Activated naive CD4-positive, alpha-beta T cell treated with anti-CD3 and anti-CD28 coated beads, Interleukin-2, amount 50 U/mL, for 72 hours (primary cell): ENCODE measurements at regions not wholly inside any gene's neighbourhood (a gene's known extent, or its start where the extent isn't known, plus 50 kb on each side); places are given as distances from the start of the nearest gene placed in this dataset.

Experiments used
- ATAC-seq, 2 donors: fragments of 150-1000 bp; cut with Tn5 transposase; 2 replicates each; pipeline ENCODE4 v1.10.0; 2021; ENCODE audit warnings: mild to moderate bottlenecking in 2 of 2, moderate library complexity in 2 of 2
- DNase-seq, 2 donors: peaks; one replicate each; pipeline ENCODE4 v3.0.0; 2021 to 2022; ENCODE audit warnings: low spot score in 2 of 2
- H3K27ac Mint-ChIP-seq, 2 donors: one replicate each; pipeline ENCODE4 v1.8.0; 2022; ENCODE audit warnings: mild to moderate bottlenecking in 2 of 2, mixed read lengths in 2 of 2
- H3K36me3 Mint-ChIP-seq, 2 donors: one replicate each; pipeline ENCODE4 v1.8.0; 2022; ENCODE audit warnings: mixed read lengths in 2 of 2
- H3K9me3 Mint-ChIP-seq, 2 donors: one replicate each; pipeline ENCODE4 v1.8.0; 2022; ENCODE audit warnings: mixed read lengths in 2 of 2

DNA sequence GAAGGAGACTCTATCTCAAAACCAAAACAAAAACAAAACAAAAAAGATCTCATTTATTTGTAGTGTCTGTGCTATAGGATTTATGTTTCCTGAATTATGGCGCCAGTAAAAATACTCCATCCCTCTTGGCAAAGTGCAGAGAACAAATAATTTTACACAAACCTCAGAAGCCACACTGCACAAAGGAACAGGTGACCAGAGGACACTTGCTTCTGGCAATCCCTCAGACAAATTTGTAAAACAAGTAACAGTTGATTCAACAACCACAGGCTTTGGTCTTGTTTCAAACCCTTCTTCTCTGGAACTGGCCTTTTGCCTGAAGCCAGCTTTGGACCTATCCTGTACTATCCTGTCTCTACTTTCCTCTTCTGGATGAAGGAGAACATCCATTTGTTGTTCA, 502.1 kb downstream of the DMAC1 start:
- DNase-seq (no peak), ATAC-seq (peak in 1 of 2 donors; percentile 8)
- Mint-ChIP-seq H3K27ac (peak overlapping the region; percentile 34 to 84), H3K9me3 (peaks cover 3 to 4% of the 10 kb centered on the region in 2 donors), H3K36me3 (peaks cover 0 to 4% of the 10 kb centered on the region in 2 donors)

DNA sequence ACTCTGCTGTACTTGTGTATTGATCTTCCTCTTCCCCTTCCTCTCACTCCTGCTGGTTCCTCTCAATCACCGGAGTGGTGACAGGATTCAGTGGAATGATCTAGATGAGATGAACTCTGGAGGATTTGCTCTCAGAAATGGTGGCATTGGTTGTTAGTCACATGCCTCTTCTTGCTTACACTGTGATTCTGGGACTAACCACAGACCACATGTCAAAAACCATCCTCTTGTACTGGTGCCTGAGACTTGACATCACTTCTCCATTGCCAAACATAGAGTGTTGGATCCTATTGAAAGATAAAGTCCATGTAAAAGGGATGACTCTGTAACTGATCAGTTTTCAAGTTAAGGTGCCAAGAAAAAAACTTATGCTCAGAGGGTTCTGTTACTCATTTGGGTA, 506.5 kb downstream of the DMAC1 start:
- peaks cover 3 to 4% of the 10 kb centered on the region in 2 donors for H3K9me3 Mint-ChIP-seq
- peak; percentile 20 to 21 for ATAC-seq
- no peak for DNase-seq
- H3K36me3 Mint-ChIP-seq = peaks cover 0 to 4% of the 10 kb centered on the region in 2 donors
- H3K27ac Mint-ChIP-seq = no peak overlapping the region

DNA sequence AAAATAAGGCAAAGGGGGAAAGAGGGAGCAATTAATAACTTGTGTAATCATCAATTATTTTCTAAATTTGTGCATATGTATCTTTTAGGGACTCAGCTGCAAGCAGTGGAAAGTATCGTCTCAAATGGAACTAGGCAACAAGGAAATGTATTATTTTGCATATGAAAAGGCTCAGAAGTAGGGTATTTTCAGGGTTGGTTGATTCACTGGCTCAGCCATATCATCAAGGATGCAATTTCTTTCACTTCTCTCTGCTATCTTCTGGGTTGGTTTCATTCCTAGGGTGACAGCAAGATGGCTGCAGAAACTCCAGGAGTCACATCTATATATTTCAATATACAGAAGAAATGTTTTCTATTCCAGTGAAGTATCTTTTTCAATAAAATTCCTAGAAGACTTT, 509.8 kb downstream of the DMAC1 start:
- DNase-seq (no peak), ATAC-seq (no peak)
- Mint-ChIP-seq H3K9me3 (peaks cover 3 to 4% of the 10 kb centered on the region in 2 donors), H3K36me3 (peaks cover 0 to 4% of the 10 kb centered on the region in 2 donors), H3K27ac (no peak overlapping the region)

DNA sequence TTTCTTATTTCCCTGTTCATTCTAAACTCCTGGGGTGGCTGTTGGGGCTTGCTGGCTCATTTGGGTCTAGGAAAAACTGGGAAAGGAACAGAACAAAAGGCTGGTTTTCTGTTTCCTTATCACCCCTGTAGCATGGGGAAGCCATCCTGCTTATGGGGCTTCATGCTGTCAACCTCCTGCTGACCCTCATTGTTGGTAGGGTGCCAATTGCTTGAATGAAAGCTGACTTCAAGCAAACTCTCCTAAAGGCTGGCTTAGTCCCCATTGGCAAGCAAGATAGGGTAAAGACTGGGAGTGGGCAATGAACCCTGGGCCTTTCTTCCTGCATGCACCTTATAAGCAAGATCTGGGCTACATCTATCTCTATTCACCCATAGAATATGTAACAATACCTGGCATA, 511.6 kb downstream of the DMAC1 start:
- ATAC-seq = no peak
- DNase-seq = no peak
- H3K36me3 Mint-ChIP-seq = peaks cover under 1 to 4% of the 10 kb centered on the region in 2 donors
- H3K27ac Mint-ChIP-seq = no peak overlapping the region
- peaks cover under 1 to 2% of the 10 kb centered on the region in 2 donors for H3K9me3 Mint-ChIP-seq

DNA sequence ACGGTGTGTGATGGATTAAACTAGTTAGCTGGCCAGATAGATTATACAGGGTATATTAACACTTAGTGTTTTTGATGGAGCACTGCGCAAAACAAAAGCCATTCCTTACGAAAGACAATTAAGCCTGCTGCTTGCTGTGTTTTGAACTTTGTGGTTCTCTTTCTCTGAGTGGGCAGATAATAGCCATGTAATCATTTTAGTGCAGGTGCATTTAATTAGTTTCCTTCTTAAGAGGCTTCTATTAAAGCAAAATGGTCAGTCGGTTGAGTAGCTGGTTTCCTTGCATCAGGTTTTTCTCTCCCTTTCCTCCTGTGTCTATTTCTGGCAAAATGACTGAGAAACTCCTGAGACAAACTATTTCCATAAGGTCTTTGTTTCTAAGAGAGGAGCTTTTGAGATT, 512.5 kb downstream of the DMAC1 start:
- DNase-seq (no peak), ATAC-seq (no peak)
- Mint-ChIP-seq H3K9me3 (peaks cover 0 to 4% of the 10 kb centered on the region in 2 donors), H3K27ac (no peak overlapping the region), H3K36me3 (peaks cover 4 to 5% of the 10 kb centered on the region in 2 donors)

DNA sequence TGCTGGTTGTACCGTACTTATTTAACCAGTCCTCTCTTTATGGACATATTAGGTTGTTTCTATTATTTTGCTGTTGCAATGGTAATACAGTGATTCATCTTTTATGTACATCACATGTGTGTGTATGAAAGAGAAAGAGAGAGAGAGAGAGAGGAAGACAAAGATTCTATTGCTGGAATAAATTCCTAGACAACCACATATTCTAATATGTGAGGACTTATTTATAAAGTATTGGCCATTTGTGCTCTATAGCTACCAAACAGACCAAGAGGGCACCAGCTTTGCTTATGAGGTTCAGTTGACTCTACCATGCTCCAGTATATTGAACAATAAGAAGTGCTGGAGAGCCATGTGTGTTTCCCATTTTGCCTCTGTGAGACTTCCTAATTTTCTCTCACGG, 513.5 kb downstream of the DMAC1 start:
- no peak for ATAC-seq
- peaks cover 4 to 6% of the 10 kb centered on the region in 2 donors for H3K36me3 Mint-ChIP-seq
- no peak for DNase-seq
- peaks cover under 1 to 6% of the 10 kb centered on the region in 2 donors for H3K9me3 Mint-ChIP-seq
- no peak overlapping the region for H3K27ac Mint-ChIP-seq

DNA sequence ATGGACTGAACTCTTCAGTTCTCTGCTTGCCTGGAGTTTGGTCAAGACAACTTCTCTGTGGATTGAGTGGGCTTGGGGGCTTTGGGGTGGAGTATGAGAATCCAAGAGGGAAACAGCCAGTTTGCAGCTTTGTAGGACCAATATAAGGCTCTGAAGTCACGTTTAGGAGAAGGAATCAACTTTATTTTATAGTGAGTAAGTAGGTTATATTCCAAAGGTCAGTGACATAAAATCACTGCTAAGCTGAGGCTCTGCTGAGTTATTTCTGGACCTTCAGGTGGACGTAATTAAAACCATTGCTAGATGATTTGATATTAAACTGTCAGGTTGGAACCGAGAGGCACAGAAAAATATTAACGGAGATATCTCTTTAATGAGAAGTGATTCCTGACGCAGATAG, 514.4 kb downstream of the DMAC1 start:
- H3K27ac Mint-ChIP-seq = no peak overlapping the region
- peaks cover 6 to 10% of the 10 kb centered on the region in 2 donors for H3K36me3 Mint-ChIP-seq
- no peak for DNase-seq
- H3K9me3 Mint-ChIP-seq = peaks cover 8 to 15% of the 10 kb centered on the region in 2 donors
- ATAC-seq = no peak

DNA sequence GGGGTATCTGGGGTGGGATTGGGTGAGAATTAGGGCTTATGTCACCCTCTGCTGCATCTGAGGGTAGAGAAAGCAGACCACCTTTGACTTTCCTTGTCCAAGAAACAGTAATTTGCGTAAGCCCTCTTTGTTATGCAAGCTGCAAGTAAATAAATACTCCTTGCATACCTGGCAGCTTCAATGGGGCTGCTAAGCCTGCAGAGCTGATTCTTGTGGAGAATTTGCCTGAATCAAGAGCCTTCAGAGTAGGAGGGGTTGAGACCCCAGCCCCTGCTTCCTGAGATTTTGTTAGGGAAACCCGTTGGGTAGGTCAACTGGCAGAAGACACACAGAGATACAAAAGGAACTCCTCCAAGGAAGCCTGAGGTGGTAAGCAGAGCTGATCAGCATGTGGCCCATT, 515.1 kb downstream of the DMAC1 start:
- ATAC-seq = no peak
- peaks cover 6 to 10% of the 10 kb centered on the region in 2 donors for H3K36me3 Mint-ChIP-seq
- no peak for DNase-seq
- no peak overlapping the region for H3K27ac Mint-ChIP-seq
- peaks cover 8 to 15% of the 10 kb centered on the region in 2 donors for H3K9me3 Mint-ChIP-seq

DNA sequence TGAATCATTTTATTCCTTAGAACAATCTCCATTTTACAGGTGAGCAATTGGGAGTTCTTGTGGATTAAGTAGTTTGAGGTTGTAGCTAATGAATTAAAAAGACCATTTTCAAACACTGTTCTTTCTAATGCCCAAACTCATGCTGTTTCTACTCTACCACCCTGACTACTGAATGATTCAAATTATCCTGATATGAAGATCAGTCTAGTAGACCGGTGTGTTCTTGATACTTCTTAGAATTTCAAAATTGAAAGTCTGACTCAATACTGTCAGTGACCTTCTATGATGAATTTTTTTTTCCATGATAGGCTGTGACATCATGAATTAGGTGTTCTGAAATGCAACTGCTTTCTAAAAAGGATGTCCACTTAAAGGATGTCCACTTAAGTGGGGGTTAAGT, 515.5 kb downstream of the DMAC1 start:
- Mint-ChIP-seq H3K36me3 (peaks cover 6 to 14% of the 10 kb centered on the region in 2 donors), H3K9me3 (peaks cover 8 to 15% of the 10 kb centered on the region in 2 donors), H3K27ac (no peak overlapping the region)
- DNase-seq = no peak
- peak; percentile 83 to 97 for ATAC-seq

DNA sequence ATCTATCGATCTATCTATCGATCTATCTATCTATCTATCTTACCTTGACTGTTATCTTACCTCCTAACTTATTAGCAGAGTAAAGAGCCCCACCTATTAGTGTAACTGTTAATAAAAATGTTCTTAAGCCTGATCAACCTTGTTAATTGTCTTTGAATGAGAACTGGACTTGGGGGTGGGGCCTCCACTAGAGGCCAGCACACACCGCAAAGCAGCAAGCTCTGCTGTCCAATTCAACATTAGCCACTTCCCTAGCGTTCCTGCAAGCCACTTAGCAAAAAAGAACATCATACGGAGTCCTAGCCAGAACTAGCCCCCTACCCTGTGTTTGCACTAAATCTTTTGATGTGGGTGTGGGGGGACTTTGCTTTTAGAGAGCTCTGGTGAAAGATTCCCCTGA, 515.8 kb downstream of the KDM4C start:
- ATAC-seq (no peak), DNase-seq (no peak)
- no peak overlapping the region for H3K27ac Mint-ChIP-seq
- no peaks in the 10 kb centered on the region for H3K9me3 Mint-ChIP-seq
- no peaks in the 10 kb centered on the region for H3K36me3 Mint-ChIP-seq

DNA sequence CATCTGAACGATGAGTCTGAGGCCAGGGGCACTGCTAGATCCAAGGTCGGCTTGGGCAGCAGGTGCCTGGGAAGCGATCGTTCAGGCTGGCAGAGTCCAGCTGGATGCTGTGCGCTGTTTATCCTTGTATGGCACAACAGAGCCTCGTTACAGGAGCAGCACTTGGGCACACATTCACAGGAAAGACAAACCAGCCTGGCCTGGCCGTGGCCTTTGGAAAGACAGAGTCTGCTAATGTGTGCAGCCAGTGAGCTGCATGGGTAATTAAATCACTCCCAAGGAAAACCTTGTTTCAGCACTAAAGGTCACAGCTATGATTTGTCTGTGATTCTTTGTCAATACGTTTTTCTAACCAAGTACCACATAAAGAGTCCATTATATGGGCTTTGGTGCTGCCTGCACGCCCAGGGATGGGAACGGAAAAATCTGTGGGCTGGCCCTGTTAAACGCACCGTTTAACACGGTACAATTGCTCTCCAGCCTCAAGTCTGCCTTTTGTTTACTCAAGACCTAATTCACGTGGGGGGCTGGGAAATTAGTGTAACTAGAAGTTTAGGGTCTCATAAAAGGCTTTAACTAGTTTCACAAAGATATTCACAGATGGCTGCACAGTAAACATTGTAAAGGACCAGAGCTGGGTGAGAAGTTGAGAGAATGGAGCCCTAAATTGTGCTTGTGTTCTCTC, 509.3 kb downstream of the KDM4C start:
- no peak overlapping the region for H3K27ac Mint-ChIP-seq
- no peaks in the 10 kb centered on the region for H3K36me3 Mint-ChIP-seq
- no peak for ATAC-seq
- H3K9me3 Mint-ChIP-seq = no peaks in the 10 kb centered on the region
- no peak for DNase-seq

DNA sequence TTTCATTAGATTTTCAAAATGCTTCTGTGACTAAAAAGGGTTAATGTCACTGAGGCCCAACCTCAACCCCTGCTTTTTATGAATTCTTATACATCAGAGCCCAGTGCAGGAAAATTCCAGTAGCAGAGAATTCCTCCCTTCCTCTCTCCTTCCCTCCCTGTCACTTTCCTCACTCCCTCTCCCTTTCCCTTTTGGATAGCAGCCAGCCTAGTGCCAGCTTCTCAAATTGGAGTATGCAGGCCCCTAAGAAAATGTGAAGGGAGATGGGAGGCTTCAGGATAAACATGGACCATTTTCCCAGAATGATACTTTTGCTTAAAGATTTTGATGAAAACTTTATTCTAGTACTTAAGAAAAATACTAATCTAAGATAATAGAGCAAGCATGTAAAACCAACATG, 507.4 kb downstream of the KDM4C start:
- H3K9me3 Mint-ChIP-seq = no peaks in the 10 kb centered on the region
- DNase-seq = no peak
- ATAC-seq = no peak
- no peaks in the 10 kb centered on the region for H3K36me3 Mint-ChIP-seq
- no peak overlapping the region for H3K27ac Mint-ChIP-seq

DNA sequence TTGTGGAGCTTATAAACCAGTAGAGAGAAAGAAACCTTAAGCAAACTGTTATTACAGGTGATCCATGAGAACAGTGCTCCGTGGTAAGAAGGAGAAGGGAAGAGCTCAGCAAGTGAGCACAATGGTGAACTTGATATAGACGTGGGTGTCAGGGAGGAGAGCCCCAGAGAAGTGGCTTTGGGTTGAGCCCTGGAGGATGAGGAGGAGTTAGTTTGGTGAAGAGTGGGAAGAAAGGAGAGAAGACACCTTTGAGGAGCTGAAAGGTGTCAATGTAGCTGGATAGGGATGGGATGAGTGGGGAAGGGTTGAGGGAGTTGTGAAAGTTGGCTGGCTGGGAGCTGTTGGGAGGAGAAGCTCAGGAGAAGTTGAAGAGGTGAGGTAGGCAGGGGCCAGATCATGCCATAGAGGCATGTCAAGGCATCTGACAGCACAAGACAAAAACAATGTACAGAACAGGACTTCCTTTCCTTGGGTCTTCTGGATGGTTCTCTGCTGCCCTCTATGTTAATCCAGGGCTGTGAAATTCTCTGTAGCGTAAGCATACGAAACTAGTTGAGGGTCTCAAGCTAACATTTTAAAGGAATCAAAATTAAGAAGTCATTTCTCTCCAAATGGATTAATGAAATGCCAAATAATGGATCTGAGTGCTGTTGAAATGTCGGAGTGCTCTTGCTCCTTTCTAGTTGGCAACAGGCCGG, 501.9 kb downstream of the KDM4C start:
- DNase-seq (no peak), ATAC-seq (no peak)
- Mint-ChIP-seq H3K27ac (no peak overlapping the region), H3K36me3 (no peaks in the 10 kb centered on the region), H3K9me3 (no peaks in the 10 kb centered on the region)

DNA sequence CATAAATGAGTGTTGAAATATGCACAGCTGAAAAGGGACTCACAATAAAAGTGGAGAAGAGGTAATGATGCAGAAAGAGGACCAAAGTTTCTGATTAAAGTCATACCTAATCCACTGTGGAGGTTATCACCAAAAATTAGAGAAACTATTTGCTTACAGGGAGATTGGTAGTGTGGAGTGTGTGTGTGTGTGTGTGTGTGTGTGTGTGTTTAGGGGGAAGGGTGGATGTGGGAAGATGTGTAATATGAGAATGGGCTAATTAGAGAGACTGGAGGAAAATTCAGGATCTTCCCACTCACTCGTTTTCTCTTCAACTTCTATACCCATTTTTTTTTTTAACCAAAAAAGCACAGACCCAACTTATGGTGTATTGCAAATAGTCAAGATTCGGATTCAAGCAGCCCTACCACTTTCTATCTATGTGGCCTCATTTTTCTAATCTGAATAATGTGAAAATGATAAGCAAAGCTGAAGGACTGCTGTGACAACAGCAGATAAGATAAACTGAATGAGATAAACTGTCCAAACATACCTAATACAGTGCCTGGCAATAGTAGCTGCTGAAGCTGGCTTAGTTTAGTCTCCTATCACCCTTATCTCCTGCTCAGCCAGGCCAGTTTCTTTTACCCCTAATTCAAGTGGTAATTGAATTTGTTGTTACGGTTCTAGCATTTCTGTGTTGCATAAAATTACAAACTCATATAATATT, 501.1 kb downstream of the KDM4C start:
- Mint-ChIP-seq H3K27ac (no peak overlapping the region), H3K9me3 (no peaks in the 10 kb centered on the region), H3K36me3 (no peaks in the 10 kb centered on the region)
- ATAC-seq (no peak), DNase-seq (no peak)

DNA sequence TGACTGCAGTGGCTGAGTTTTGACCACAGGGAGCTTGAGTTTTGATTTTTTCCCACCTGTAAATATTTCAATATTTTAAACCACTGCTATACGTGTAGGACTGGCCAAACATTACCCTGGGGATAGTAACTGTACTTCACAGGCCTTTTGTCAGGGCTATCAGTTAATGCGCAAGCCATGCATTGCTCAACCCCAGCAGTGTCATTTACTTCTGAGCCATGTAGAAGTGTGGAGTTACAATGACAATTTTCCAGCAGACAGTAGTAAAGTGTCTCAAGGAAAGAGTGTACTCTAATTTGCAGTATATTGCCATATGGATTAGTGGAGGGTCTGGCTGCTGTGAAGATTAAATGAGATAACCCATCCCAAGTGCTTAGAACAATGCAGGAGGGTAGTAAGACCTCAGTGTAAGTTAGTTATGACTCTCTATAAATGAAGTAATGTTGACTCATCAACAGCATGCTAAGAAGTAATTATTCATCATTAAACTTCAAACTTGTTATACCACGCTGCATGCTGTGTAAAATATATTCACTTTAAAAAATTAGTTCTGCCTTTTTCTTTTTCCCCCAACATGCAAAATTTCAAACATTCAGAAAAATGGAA, 489.2 kb downstream of the KDM4C start:
- no peaks in the 10 kb centered on the region for H3K9me3 Mint-ChIP-seq
- DNase-seq = no peak
- no peak overlapping the region for H3K27ac Mint-ChIP-seq
- no peaks in the 10 kb centered on the region for H3K36me3 Mint-ChIP-seq
- ATAC-seq = peak in 1 of 2 donors; percentile 40

DNA sequence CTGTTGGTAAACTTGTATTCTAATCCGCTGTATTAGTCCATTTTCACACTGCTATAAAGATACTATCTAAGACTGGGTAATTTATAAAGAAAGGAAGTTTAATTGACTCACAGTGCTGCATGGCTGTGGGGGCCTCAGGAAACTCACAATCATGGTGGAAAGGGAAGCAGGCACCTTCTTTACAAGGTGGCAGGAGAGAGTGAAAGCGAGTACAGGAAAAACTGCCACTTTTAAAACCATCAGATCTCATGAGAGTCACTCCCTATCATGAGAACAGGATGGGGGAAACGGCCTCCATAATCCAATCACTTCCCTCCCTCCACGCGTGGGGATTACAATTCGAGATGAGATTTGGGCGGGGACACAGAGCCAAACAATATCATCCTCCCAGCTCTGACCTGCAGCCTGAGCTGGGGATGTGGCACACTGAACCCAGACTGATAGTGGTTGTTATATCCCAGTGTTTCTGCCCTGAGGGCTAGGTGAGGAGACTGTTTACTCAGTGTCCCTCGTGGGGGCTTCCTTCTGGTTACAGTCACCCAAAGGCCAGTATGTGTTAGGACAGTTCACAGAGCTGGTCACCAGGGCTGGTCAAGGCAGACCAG, 488.3 kb downstream of the KDM4C start:
- Mint-ChIP-seq H3K27ac (no peak overlapping the region), H3K36me3 (no peaks in the 10 kb centered on the region), H3K9me3 (no peaks in the 10 kb centered on the region)
- DNase-seq (no peak), ATAC-seq (no peak)

DNA sequence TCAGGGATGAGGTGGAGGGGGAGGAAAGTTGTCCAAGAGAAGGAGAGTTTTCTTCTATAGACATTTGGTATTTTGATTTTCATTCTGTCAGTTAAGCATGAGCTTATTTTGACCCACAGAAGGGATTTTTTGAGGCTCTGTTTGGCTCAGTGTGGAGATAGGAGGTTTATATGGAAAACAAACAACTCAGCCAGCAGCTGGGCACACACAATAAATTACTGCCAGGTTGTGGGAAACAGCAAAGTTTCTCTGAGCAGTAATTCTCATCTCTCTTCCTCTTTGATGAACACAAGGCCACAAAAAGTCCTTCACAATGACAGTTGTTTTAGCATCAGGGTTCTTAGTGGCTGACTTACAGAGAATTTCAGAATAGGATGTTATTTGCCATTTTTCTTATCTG, 486.1 kb downstream of the KDM4C start:
- Mint-ChIP-seq H3K36me3 (no peaks in the 10 kb centered on the region), H3K9me3 (no peaks in the 10 kb centered on the region), H3K27ac (no peak overlapping the region)
- DNase-seq = no peak
- no peak for ATAC-seq
